Cardiac muscle cell (in vitro differentiated cells and primary cell): ENCODE measurements at regions not wholly inside any gene's neighbourhood (a gene's known extent, or its start where the extent isn't known, plus 50 kb on each side); places are given as distances from the start of the nearest gene placed in this dataset.

Experiments used
- DNase-seq, 2 donors: peaks; one replicate each; pipeline versions ENCODE4 v3.0.0 to v3.0.0-alpha.2; 2010 to 2017; ENCODE audit warnings: low read depth in 1 of 2, low spot score in 1 of 2
- H3K27ac ChIP-seq: fragments of 200-600 bp; sonication (generic); 2 replicates; pipeline ENCODE4 v1.5.1; 2016
- H3K27me3 ChIP-seq: fragments of 200-600 bp; sonication (generic); 2 replicates; pipeline ENCODE4 v1.6.0; 2016; ENCODE audit warnings: control low read depth
- H3K36me3 ChIP-seq: fragments of 200-600 bp; sonication (generic); 2 replicates; pipeline ENCODE4 v1.5.1; 2016; ENCODE audit warnings: control low read depth
- H3K4me1 ChIP-seq: fragments of 200-600 bp; sonication (generic); 2 replicates; pipeline ENCODE4 v1.8.1; 2017; ENCODE audit warnings: low read depth, mild to moderate bottlenecking, mixed run types
- H3K4me3 ChIP-seq: fragments of 200-600 bp; sonication (generic); 2 replicates; pipeline ENCODE4 v1.5.1; 2016; ENCODE audit warnings: mild to moderate bottlenecking
- H3K9me3 ChIP-seq: fragments of 200-600 bp; sonication (generic); 2 replicates; pipeline ENCODE4 v1.5.1; 2017; ENCODE audit warnings: low read depth, mild to moderate bottlenecking, control low read depth
- CTCF ChIP-seq: IDR thresholded peaks from 2 replicates; pipeline ENCODE4 v1.5.1; 2012; ENCODE audit warnings: low read depth, mild to moderate bottlenecking, low read length

- no peaks in the 10 kb centered on the region for H3K36me3 ChIP-seq
- TF ChIP-seq CTCF, result no peak
- DNase-seq, result no peak
- no peaks in the 10 kb centered on the region for H3K9me3 ChIP-seq
- no peaks in the 10 kb centered on the region for H3K27me3 ChIP-seq
- H3K27ac ChIP-seq, result no peak overlapping the region
- H3K4me1 ChIP-seq, result no peaks in the 10 kb centered on the region
- no peak overlapping the region for H3K4me3 ChIP-seq
Measured at GRCh38 chrX:125378205-125378604, 58.5 kb downstream of the TEX13C start.

- Histone ChIP-seq H3K27me3 (no peaks in the 10 kb centered on the region), H3K9me3 (no peaks in the 10 kb centered on the region), H3K4me1 (no peaks in the 10 kb centered on the region), H3K4me3 (no peak overlapping the region), H3K27ac (no peak overlapping the region), H3K36me3 (no peaks in the 10 kb centered on the region)
- no peak for TF ChIP-seq CTCF
- DNase-seq, result no peak
Measured at GRCh38 chrX:125378770-125379169, 59.1 kb downstream of the TEX13C start.

- TF ChIP-seq CTCF, result no peak
- Histone ChIP-seq H3K9me3 (no peaks in the 10 kb centered on the region), H3K4me3 (no peak overlapping the region), H3K36me3 (no peaks in the 10 kb centered on the region), H3K27ac (no peak overlapping the region), H3K27me3 (no peaks in the 10 kb centered on the region), H3K4me1 (no peaks in the 10 kb centered on the region)
- DNase-seq, result no peak
Measured at GRCh38 chrX:125382148-125382628, 62.5 kb downstream of the TEX13C start.

GRCh38 chrX:125382889-125383288 is 63.2 kb downstream of the TEX13C start:
- Histone ChIP-seq H3K27me3 (no peaks in the 10 kb centered on the region), H3K27ac (no peak overlapping the region)
- no peak for TF ChIP-seq CTCF

GRCh38 chrX:125384867-125385266 is 65.2 kb downstream of the TEX13C start:
- TF ChIP-seq CTCF, result no peak
- Histone ChIP-seq H3K36me3 (no peaks in the 10 kb centered on the region), H3K9me3 (no peaks in the 10 kb centered on the region), H3K4me1 (no peaks in the 10 kb centered on the region), H3K27ac (no peak overlapping the region), H3K4me3 (no peak overlapping the region), H3K27me3 (no peaks in the 10 kb centered on the region)
- DNase-seq, result no peak

More at GRCh38 chrX:125382889-125383288, 63.2 kb downstream of the TEX13C start:
- Histone ChIP-seq H3K36me3 (no peaks in the 10 kb centered on the region), H3K4me1 (no peaks in the 10 kb centered on the region), H3K4me3 (no peak overlapping the region), H3K9me3 (no peaks in the 10 kb centered on the region)
- DNase-seq, result no peak

- Histone ChIP-seq H3K36me3 (no peaks in the 10 kb centered on the region), H3K27ac (no peak overlapping the region), H3K27me3 (no peaks in the 10 kb centered on the region), H3K4me3 (no peak overlapping the region), H3K4me1 (no peaks in the 10 kb centered on the region), H3K9me3 (no peaks in the 10 kb centered on the region)
- TF ChIP-seq CTCF, result no peak
- no peak for DNase-seq
Measured at GRCh38 chrX:125387945-125388344, 68.3 kb downstream of the TEX13C start.
